GM13977 (cell line): ENCODE measurements at regions not wholly inside any gene's neighbourhood (a gene's known extent, or its start where the extent isn't known, plus 50 kb on each side); places are given as distances from the start of the nearest gene placed in this dataset.
"Not testable (repeated sequence)": the region's sequence is repeated elsewhere in the genome, so short reads cannot be mapped to it uniquely, and the experiment has no call there.

Source experiments
- DNase-seq: peaks from one replicate; pipeline ENCODE4 v3.0.0; 2012; ENCODE audit warnings: low spot score
- in situ Hi-C: fragments of 300-500 bp; cut with MboI; formaldehyde crosslinking; loops from one replicate; pipeline ENCODE4 v1.12.0; 2022; ENCODE audit warnings: low sequenced_read_pairs, low pct_unique_long_range_greater_than_20kb, mixed read lengths, inconsistent platforms; ENCODE audit not compliant: unreplicated experiment
- TF ChIP-seq, protein P1 (sequence below): IDR thresholded peaks from 2 replicates; pipeline ENCODE4 v1.5.1; 2012; ENCODE audit warnings: mild to moderate bottlenecking, control low read depth; ENCODE audit not compliant: insufficient read depth; ENCODE audit errors: extremely low read depth, missing control alignments

DNA sequence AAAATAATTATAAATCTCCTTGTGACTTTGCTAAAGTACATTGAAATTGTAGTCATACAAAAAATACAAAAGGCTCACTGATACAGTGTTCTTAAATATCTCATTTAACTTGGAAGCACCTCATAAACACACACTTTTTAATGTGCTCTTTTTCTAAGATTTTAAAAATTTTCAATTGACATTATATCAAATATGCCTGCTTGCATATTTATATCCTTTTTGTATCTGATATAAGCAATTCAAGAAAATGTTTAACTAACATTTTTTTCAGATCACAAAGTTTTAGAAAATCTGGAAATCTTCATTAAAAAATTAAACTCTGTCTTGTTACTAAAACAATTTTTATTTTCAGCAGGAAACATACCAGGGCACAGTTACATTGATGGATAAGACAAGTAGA is 661.5 kb downstream of the REEP3 start:
- in situ Hi-C loops: no loop called here
- no peak for DNase-seq
- TF ChIP-seq, protein P1, sequence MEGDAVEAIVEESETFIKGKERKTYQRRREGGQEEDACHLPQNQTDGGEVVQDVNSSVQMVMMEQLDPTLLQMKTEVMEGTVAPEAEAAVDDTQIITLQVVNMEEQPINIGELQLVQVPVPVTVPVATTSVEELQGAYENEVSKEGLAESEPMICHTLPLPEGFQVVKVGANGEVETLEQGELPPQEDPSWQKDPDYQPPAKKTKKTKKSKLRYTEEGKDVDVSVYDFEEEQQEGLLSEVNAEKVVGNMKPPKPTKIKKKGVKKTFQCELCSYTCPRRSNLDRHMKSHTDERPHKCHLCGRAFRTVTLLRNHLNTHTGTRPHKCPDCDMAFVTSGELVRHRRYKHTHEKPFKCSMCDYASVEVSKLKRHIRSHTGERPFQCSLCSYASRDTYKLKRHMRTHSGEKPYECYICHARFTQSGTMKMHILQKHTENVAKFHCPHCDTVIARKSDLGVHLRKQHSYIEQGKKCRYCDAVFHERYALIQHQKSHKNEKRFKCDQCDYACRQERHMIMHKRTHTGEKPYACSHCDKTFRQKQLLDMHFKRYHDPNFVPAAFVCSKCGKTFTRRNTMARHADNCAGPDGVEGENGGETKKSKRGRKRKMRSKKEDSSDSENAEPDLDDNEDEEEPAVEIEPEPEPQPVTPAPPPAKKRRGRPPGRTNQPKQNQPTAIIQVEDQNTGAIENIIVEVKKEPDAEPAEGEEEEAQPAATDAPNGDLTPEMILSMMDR: no peak

DNA sequence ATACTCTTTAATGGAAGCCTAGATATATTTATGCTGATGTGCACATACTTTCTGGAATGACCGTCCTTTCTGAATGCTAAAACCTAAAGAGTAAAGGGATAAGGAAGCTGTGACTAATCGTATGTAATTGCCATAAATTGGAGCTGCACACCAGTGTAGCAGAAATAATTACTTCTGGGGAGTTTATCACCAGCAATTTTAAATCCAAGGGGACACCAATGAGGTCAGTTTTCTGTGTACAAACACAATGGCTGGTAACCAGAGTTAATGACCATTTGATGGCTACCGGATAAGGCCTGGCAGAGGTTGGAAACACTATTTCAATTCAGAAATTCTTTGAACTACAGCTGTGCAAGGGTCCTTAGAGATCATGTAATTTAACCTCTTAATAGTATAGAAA is 670.1 kb downstream of the REEP3 start:
- DNase-seq: no peak
- in situ Hi-C loops: no loop called here
- TF ChIP-seq, protein P1: no peak

DNA sequence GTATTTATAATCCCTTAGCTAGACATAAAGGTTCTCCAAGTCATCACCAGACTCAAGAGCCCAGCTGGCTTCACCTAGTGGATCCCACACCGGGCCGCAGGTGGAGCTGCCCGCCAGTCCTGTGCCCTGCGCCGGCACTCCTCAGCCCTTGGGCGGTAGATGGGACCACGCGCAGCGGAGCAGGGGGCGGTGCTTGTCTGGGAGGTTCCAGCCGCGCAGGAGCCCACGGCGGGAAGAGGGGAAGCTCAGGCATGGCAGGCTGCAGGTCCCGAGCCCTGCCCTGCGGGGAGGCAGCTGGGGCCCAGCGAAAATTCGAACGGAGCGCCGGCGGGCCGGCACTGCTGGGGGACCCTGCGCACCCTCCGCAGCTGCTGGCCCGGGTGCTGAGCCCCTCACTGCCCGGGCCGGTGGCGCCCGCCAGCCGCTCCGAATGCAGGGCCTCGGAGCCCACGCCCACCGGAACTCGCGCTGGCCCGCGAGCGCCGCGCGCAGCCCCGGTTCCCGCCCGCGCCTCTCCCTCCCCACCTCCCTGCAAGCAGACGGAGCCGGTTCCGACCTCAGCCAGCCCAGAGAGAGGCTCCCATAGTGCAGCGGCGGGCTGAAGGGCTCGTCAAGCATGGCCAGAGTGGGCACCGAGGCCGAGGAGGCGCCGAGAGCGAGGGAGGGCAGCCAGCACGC is 675.6 kb downstream of the REEP3 start:
- in situ Hi-C loops: no loop called here
- TF ChIP-seq, protein P1: no peak
- no peak for DNase-seq

DNA sequence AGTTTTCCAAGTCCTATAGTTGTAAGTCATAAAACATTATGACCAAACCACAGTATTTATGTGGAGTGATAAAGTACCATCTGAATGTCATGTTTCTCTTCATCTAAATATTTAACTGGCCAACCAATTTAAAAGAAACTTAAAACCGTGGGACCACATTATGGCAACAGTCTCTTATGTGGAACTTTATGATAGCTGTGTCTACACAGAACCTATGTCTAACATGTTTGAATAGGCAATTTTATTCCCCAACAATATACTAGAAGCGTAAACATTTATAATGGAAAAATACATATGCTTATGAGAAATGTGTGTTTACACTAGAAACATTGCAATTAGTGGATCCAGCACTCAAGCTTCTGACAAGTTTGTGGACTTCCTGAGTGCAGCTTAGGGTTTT is 680.7 kb downstream of the REEP3 start:
- in situ Hi-C loops: no loop called here

DNA sequence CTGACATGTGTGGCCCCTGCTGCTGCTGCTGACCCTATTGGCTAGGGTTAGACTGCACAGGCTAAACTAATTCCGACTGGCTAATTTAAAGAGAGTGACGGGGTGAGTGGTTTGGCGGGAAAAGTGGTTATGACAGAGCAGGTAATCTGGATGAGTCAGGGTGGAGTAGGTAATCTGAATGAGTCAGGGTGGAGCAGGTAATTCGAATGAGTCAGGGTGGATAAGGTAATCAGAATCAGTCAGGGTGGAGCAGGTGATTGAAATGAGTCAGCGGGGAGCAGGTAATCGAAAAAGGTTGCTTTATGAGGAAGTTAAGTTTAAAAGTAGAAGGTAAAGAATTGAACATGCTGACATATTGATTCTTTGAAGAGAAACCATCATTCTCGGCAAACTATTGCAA is 683.3 kb downstream of the REEP3 start:
- DNase-seq, in situ Hi-C loops: not testable (repeated sequence)

More for the DNA sequence above, 680.7 kb downstream of the REEP3 start:
- TF ChIP-seq, protein P1: no peak
- DNase-seq: no peak

DNA sequence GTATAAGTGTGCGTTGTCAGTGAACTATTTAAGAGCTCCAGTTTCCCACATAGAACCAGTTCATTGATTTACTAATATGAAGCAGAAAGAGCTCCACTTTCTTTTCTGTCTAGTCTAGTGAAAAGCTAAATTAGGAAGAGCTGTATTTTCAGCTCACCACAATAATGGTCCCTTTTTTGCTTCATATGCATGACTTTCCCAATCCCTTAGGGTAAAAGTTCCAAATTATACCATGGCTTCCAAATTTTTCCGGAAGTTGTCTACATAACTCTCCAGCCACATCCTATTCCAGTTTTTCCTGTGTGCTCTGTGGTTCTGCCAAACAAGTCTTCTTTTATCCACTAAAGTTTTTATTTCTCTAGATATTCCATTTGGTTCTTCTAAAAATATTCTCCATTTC is 685.2 kb downstream of the REEP3 start:
- no peak for DNase-seq
- TF ChIP-seq, protein P1: no peak
- in situ Hi-C loops: no loop called here

DNA sequence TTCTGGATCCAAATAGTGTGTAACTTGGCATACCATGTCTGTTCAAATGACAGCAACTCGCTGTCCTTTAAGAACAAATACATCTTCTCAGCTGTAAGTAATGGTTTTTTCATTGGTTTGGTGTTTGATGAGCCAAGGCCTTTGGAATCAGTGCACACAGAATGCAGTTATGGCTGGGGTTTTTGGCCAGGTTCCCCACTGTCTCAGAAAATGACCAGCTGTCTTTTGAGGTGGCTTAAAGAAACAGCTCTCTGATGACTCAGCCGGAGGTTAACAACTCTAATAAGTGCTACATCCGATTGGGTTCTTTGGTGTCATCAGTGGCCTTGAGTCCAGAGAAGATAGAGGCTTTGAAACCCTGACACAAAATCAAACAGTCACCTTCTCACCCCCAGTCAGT is 688.4 kb downstream of the REEP3 start:
- in situ Hi-C loops: no loop called here
- DNase-seq: no peak
- TF ChIP-seq, protein P1: no peak
